Trophoblast cell (in vitro differentiated cells and primary cell): ENCODE measurements at regions not wholly inside any gene's neighbourhood (a gene's known extent, or its start where the extent isn't known, plus 50 kb on each side); places are given as distances from the start of the nearest gene placed in this dataset.

Experiments
- DNase-seq, 2 donors: peaks; one replicate each; pipeline ENCODE4 v3.0.0-alpha.2; 2016
- H2AFZ ChIP-seq: 2 replicates; pipeline ENCODE4 v1.6.1; 2013; ENCODE audit warnings: low read length, moderate library complexity, mild to moderate bottlenecking; ENCODE audit not compliant: insufficient read depth, poor library complexity
- H2AK5ac ChIP-seq: 2 replicates; pipeline ENCODE4 v1.6.1; 2013; ENCODE audit warnings: mild to moderate bottlenecking, low read length
- H2BK120ac ChIP-seq: 2 replicates; pipeline ENCODE4 v1.6.1; 2013; ENCODE audit warnings: low read length, mild to moderate bottlenecking, moderate library complexity; ENCODE audit not compliant: insufficient read depth, poor library complexity
- H2BK12ac ChIP-seq: 2 replicates; pipeline ENCODE4 v1.6.1; 2013; ENCODE audit warnings: mild to moderate bottlenecking, low read length, moderate library complexity
- H2BK5ac ChIP-seq: 2 replicates; pipeline ENCODE4 v1.6.1; 2013; ENCODE audit warnings: low read length, low read depth, moderate library complexity, mild to moderate bottlenecking; ENCODE audit not compliant: poor library complexity
- H3K14ac ChIP-seq: 2 replicates; pipeline ENCODE4 v1.6.1; 2013; ENCODE audit warnings: mild to moderate bottlenecking, low read length
- H3K18ac ChIP-seq: 2 replicates; pipeline ENCODE4 v1.6.1; 2013; ENCODE audit warnings: mild to moderate bottlenecking, low read length
- H3K23ac ChIP-seq: 2 replicates; pipeline ENCODE4 v1.6.1; 2013; ENCODE audit warnings: low read length
- H3K27ac ChIP-seq: 2 replicates; pipeline ENCODE4 v1.5.1; 2013; ENCODE audit warnings: low read depth, mild to moderate bottlenecking, inconsistent platforms, low read length, moderate library complexity
- H3K27me3 ChIP-seq: 2 replicates; pipeline ENCODE4 v1.6.1; 2013; ENCODE audit warnings: inconsistent platforms, mild to moderate bottlenecking, low read length, moderate library complexity; ENCODE audit not compliant: insufficient read depth
- H3K36me3 ChIP-seq, 2 experiments: 1 replicate in 1 of 2; 2 replicates in 1 of 2; pipeline ENCODE4 v1.6.1; 2013; ENCODE audit warnings: low read length in 2 of 2, mild to moderate bottlenecking in 2 of 2, moderate library complexity in 1 of 2; ENCODE audit not compliant: insufficient read depth in 2 of 2, control insufficient read depth in 1 of 2
- H3K4ac ChIP-seq: 2 replicates; pipeline ENCODE4 v1.6.1; 2013; ENCODE audit warnings: low read depth, mild to moderate bottlenecking, low read length, moderate library complexity
- H3K4me1 ChIP-seq, 2 experiments: 1 replicate in 1 of 2; 2 replicates in 1 of 2; pipeline ENCODE4 v1.6.1; 2013; ENCODE audit warnings: low read length in 2 of 2, mild to moderate bottlenecking in 2 of 2, moderate library complexity in 1 of 2; ENCODE audit not compliant: insufficient read depth in 2 of 2, control insufficient read depth in 1 of 2
- H3K4me2 ChIP-seq: 2 replicates; pipeline ENCODE4 v1.6.1; 2013; ENCODE audit warnings: inconsistent platforms, mild to moderate bottlenecking, low read length, moderate library complexity
- H3K4me3 ChIP-seq: 2 replicates; pipeline ENCODE4 v1.5.1; 2013; ENCODE audit warnings: mild to moderate bottlenecking, low read depth, low read length, inconsistent platforms
- H3K79me1 ChIP-seq: one replicate; pipeline ENCODE4 v1.6.1; 2013; ENCODE audit warnings: low read length
- H3K79me2 ChIP-seq: 2 replicates; pipeline ENCODE4 v1.6.1; 2013; ENCODE audit warnings: low read length, mild to moderate bottlenecking; ENCODE audit not compliant: control insufficient read depth, insufficient read depth, poor library complexity
- H3K9ac ChIP-seq: 2 replicates; pipeline ENCODE4 v1.6.1; 2013; ENCODE audit warnings: mild to moderate bottlenecking, low read length
- H3K9me3 ChIP-seq: 2 replicates; pipeline ENCODE4 v1.6.1; 2013; ENCODE audit warnings: low read depth, mild to moderate bottlenecking, control low read depth, inconsistent platforms, low read length; ENCODE audit not compliant: insufficient read depth
- H4K12ac ChIP-seq: 2 replicates; pipeline ENCODE4 v1.6.1; 2013; ENCODE audit warnings: low read depth, mild to moderate bottlenecking, low read length, moderate library complexity
- H4K8ac ChIP-seq: 2 replicates; pipeline ENCODE4 v1.6.1; 2013; ENCODE audit warnings: low read depth, mild to moderate bottlenecking, low read length, moderate library complexity
- H4K91ac ChIP-seq: one replicate; pipeline ENCODE4 v1.6.1; 2013; ENCODE audit warnings: low read depth, mild to moderate bottlenecking, low read length, moderate library complexity
- WGBS: extraction: QIAGEN DNeasy Blood & Tissue Kit; methylation state at CpG from one replicate; pipeline ENCODE4 v1.1.7; 2013; ENCODE audit warnings: missing lambda C conversion rate; ENCODE audit not compliant: insufficient read length, insufficient coverage; ENCODE audit errors: extremely low coverage; 5-methylcytosine and 5-hydroxymethylcytosine counted together

GRCh38 chr10:7077880-7078279 is 333.0 kb downstream of the SFMBT2 start:
- Histone ChIP-seq H2BK120ac (no peak overlapping the region), H2BK5ac (no peak overlapping the region), H4K12ac (no peak overlapping the region), H4K91ac (no peak overlapping the region), H3K36me3 (no peaks in the 10 kb centered on the region), H3K23ac (no peak overlapping the region), H3K27ac (no peak overlapping the region), H3K14ac (no peak overlapping the region), H3K27me3 (no peaks in the 10 kb centered on the region), H3K4me1 (peaks cover 0 to 1% of the 10 kb centered on the region in 2 experiments), H2BK12ac (no peak overlapping the region), H2AK5ac (no peak overlapping the region), H2AFZ (no peak overlapping the region), H3K4me2 (no peak overlapping the region), H3K79me1 (no peaks in the 10 kb centered on the region), H3K4me3 (no peak overlapping the region), H3K9ac (no peak overlapping the region), H3K9me3 (peaks cover 3% of the 10 kb centered on the region), H3K79me2 (no peaks in the 10 kb centered on the region), H3K4ac (no peak overlapping the region), H4K8ac (no peak overlapping the region), H3K18ac (no peak overlapping the region)
- DNase-seq: no peak
- no CpG with 5 or more reads among the region's 5 CpGs for WGBS

GRCh38 chr10:7075851-7076250 is 335.0 kb downstream of the SFMBT2 start:
- no CpG with 5 or more reads among the region's 7 CpGs for WGBS

DNA sequence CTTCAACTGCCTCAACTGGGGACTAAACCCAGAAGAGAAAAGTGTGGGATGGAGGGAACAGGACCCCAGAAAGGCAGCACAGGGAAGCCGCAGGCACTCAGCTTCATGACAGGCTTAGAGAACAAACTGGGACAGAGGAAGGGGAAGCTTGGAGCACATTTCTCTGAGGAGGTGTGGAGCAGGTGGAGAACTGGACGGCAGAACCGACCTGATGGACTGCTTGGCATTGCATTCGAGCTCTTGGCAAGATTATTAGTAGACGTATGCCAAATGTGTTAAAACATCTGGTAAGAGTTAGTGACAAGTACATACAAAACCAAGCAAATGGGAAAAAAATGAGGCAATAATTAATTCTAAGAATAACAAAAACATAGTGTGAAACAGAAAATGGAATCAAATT is 335.7 kb downstream of the SFMBT2 start:
- Histone ChIP-seq H2BK5ac (no peak overlapping the region), H2BK12ac (no peak overlapping the region), H4K8ac (no peak overlapping the region), H2BK120ac (no peak overlapping the region), H2AK5ac (no peak overlapping the region), H4K91ac (no peak overlapping the region), H3K27me3 (no peaks in the 10 kb centered on the region), H3K18ac (no peak overlapping the region), H3K9me3 (peaks cover 3% of the 10 kb centered on the region), H3K4me3 (no peak overlapping the region), H3K79me2 (no peaks in the 10 kb centered on the region), H3K4me1 (no peaks in the 10 kb centered on the region), H3K4me2 (no peak overlapping the region), H3K9ac (no peak overlapping the region), H3K14ac (no peak overlapping the region), H3K36me3 (no peaks in the 10 kb centered on the region), H2AFZ (no peak overlapping the region), H4K12ac (no peak overlapping the region), H3K23ac (no peak overlapping the region), H3K79me1 (no peaks in the 10 kb centered on the region), H3K4ac (no peak overlapping the region), H3K27ac (no peak overlapping the region)
- no CpG with 5 or more reads among the region's 5 CpGs for WGBS
- no peak for DNase-seq

More at GRCh38 chr10:7075851-7076250, 335.0 kb downstream of the SFMBT2 start:
- Histone ChIP-seq H3K27me3 (no peaks in the 10 kb centered on the region), H3K14ac (no peak overlapping the region), H2AFZ (no peak overlapping the region), H3K23ac (no peak overlapping the region), H3K18ac (no peak overlapping the region), H3K27ac (no peak overlapping the region), H3K36me3 (no peaks in the 10 kb centered on the region), H2AK5ac (no peak overlapping the region), H4K91ac (no peak overlapping the region), H2BK120ac (no peak overlapping the region), H3K4ac (no peak overlapping the region), H3K79me1 (no peaks in the 10 kb centered on the region), H3K9ac (no peak overlapping the region), H3K4me2 (no peak overlapping the region), H3K4me1 (no peaks in the 10 kb centered on the region), H3K4me3 (no peak overlapping the region), H4K8ac (no peak overlapping the region), H3K9me3 (peaks cover 3% of the 10 kb centered on the region), H4K12ac (no peak overlapping the region), H3K79me2 (no peaks in the 10 kb centered on the region), H2BK5ac (no peak overlapping the region), H2BK12ac (no peak overlapping the region)
- DNase-seq: no peak

DNA sequence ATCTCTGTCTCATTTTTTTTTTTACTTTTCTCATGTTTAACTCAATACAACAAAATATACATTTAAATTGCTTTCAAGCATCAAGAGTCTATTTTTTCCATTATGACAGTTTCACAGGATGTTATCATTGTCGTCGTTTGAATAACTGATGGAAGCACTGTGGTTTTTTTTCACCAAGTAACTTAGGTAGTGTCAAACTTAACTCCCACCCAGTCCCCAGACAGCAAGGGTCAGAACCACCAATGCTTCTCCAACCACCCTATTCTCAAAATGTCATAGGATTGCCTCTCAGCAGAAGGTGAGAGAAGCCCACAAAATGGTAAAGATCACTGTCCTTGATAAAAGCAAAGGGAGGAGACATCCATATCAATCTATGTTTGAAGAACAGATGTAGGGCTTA is 339.4 kb downstream of the SFMBT2 start:
- H3K4ac ChIP-seq: no peak overlapping the region
- H4K8ac ChIP-seq: no peak overlapping the region
- H2BK12ac ChIP-seq: no peak overlapping the region
- no peak overlapping the region for H3K9ac ChIP-seq
- H3K79me1 ChIP-seq: no peaks in the 10 kb centered on the region
- H3K36me3 ChIP-seq: no peaks in the 10 kb centered on the region
- no peak overlapping the region for H3K14ac ChIP-seq
- peaks cover 3% of the 10 kb centered on the region for H3K9me3 ChIP-seq
- DNase-seq: no peak
- H3K23ac ChIP-seq: no peak overlapping the region
- WGBS: no CpG with 5 or more reads among the region's 2 CpGs
- no peaks in the 10 kb centered on the region for H3K27me3 ChIP-seq
- no peak overlapping the region for H4K12ac ChIP-seq
- H2AFZ ChIP-seq: no peak overlapping the region
- no peak overlapping the region for H2AK5ac ChIP-seq
- H3K79me2 ChIP-seq: no peaks in the 10 kb centered on the region
- no peak overlapping the region for H2BK5ac ChIP-seq
- no peak overlapping the region for H2BK120ac ChIP-seq
- no peaks in the 10 kb centered on the region for H3K4me1 ChIP-seq
- H3K4me2 ChIP-seq: no peak overlapping the region
- H3K18ac ChIP-seq: no peak overlapping the region
- H3K27ac ChIP-seq: no peak overlapping the region
- no peak overlapping the region for H4K91ac ChIP-seq
- no peak overlapping the region for H3K4me3 ChIP-seq
